ENCODE measurements at regions not wholly inside any gene's neighbourhood (a gene's known extent, or its start where the extent isn't known, plus 50 kb on each side); places are given as distances from the start of the nearest gene placed in this dataset.

DNA sequence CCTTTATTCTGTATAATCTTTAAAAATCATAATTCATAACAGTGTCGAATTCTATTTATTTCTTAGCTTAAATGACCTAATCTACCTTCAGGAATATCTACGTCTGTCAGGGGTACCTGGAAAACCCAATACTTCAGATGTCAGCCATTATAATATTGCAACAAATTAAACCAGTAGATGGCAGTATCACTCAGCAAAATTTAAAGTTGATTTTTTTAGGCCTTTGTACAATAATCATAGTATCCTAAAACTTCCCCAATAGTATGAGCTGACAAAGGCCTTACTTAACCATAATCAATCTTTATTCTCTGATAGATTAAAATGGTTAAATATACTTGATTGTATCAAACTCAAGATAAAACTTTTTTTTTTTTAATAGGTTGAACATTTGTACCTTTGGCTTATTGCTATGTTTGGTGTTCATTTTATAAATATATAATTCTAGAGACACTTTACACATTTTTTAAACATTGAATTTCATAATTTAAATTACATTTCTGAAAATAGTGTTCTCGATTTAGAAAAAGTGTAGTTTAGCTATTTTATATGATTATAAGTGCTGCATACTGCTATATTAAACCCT, 830.2 kb upstream of the SPRY2 start:
- TF ChIP-seq, protein P1, sequence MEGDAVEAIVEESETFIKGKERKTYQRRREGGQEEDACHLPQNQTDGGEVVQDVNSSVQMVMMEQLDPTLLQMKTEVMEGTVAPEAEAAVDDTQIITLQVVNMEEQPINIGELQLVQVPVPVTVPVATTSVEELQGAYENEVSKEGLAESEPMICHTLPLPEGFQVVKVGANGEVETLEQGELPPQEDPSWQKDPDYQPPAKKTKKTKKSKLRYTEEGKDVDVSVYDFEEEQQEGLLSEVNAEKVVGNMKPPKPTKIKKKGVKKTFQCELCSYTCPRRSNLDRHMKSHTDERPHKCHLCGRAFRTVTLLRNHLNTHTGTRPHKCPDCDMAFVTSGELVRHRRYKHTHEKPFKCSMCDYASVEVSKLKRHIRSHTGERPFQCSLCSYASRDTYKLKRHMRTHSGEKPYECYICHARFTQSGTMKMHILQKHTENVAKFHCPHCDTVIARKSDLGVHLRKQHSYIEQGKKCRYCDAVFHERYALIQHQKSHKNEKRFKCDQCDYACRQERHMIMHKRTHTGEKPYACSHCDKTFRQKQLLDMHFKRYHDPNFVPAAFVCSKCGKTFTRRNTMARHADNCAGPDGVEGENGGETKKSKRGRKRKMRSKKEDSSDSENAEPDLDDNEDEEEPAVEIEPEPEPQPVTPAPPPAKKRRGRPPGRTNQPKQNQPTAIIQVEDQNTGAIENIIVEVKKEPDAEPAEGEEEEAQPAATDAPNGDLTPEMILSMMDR (IDR thresholded peaks at IDR 0.05), result peak; percentile 26 to 65 (median 36)
- no peak for TF ChIP-seq POLR2A (IDR thresholded peaks at IDR 0.05)
